WTC11 (cell line): ENCODE measurements at regions not wholly inside any gene's neighbourhood (a gene's known extent, or its start where the extent isn't known, plus 50 kb on each side); places are given as distances from the start of the nearest gene placed in this dataset.

ENCODE experiments used
- ATAC-seq: fragments of 200-7000 bp; cut with Tn5 transposase; 2 replicates; pipeline ENCODE4 v1.10.0; 2021; ENCODE audit warnings: mild to moderate bottlenecking, moderate library complexity
- CTCF ChIA-PET: fragments of 300-600 bp; sonication (Branson Sonifier 250); formaldehyde crosslinking; loops from one replicate; lab custom pipeline; 2021; ENCODE audit warnings: antibody characterized with exemption; lab: Charles Lee
- POLR2A ChIA-PET: fragments of 350-600 bp; sonication (Branson Sonifier 250); formaldehyde crosslinking; loops from one replicate; lab custom pipeline; 2021; ENCODE audit warnings: antibody characterized with exemption; lab: Charles Lee
- DNase-seq: peaks from one replicate; pipeline ENCODE4 v3.0.0; 2021; ENCODE audit warnings: low spot score
- H3K27ac Mint-ChIP-seq: 2 replicates; pipeline ENCODE4 v1.8.0; 2021; ENCODE audit warnings: mixed read lengths
- H3K27me3 Mint-ChIP-seq: 2 replicates; pipeline ENCODE4 v1.8.0; 2021; ENCODE audit warnings: low read depth, mild to moderate bottlenecking, moderate library complexity, mixed read lengths
- H3K36me3 Mint-ChIP-seq: 2 replicates; pipeline ENCODE4 v1.8.0; 2021; ENCODE audit warnings: mixed read lengths
- H3K4me1 Mint-ChIP-seq: 2 replicates; pipeline ENCODE4 v1.8.0; 2022; ENCODE audit warnings: mixed read lengths
- H3K4me3 Mint-ChIP-seq: 2 replicates; pipeline ENCODE4 v1.8.0; 2021; ENCODE audit warnings: mild to moderate bottlenecking, moderate library complexity, mixed read lengths
- H3K9me3 Mint-ChIP-seq: 2 replicates; pipeline ENCODE4 v1.8.0; 2021; ENCODE audit warnings: mixed read lengths
- CBFB ChIP-seq: sonication (generic); formaldehyde crosslinking; IDR thresholded peaks from 2 replicates; pipeline ENCODE4 v1.8.1; 2022; ENCODE audit warnings: mild to moderate bottlenecking, low read depth, missing genetic modification reagents
- GABPB1 ChIP-seq: sonication (generic); formaldehyde crosslinking; IDR thresholded peaks from 2 replicates; pipeline ENCODE4 v1.8.1; 2023; ENCODE audit warnings: mild to moderate bottlenecking, missing genetic modification reagents
- GRHL2 ChIP-seq: fragments of 250-450 bp; sonication (Bioruptor Pico); IDR thresholded peaks from 2 replicates; pipeline ENCODE4 v1.8.0; 2022; ENCODE audit warnings: mild to moderate bottlenecking, moderate library complexity; ENCODE audit not compliant: insufficient replicate concordance, severe bottlenecking
- HMGA2 ChIP-seq: fragments of 250-450 bp; sonication (Bioruptor Pico); IDR thresholded peaks from 2 replicates; pipeline ENCODE4 v1.4.0; 2021; ENCODE audit warnings: mild to moderate bottlenecking, moderate library complexity
- JAZF1 ChIP-seq: fragments of 250-450 bp; sonication (Bioruptor Pico); IDR thresholded peaks from 2 replicates; pipeline ENCODE4 v1.9.0; 2021; ENCODE audit warnings: moderate library complexity, mild to moderate bottlenecking, inconsistent platforms
- JUN ChIP-seq: sonication (generic); formaldehyde crosslinking; IDR thresholded peaks from 2 replicates; pipeline ENCODE4 v1.8.0; 2023; ENCODE audit warnings: mild to moderate bottlenecking, missing genetic modification reagents
- NR3C1 ChIP-seq: sonication (generic); formaldehyde crosslinking; conservative IDR thresholded peaks from 2 replicates; pipeline ENCODE4 v1.8.1; 2023; ENCODE audit warnings: low read depth, mild to moderate bottlenecking, missing genetic modification reagents
- OVOL2 ChIP-seq: fragments of 250-450 bp; sonication (Bioruptor Pico); IDR thresholded peaks from 2 replicates; pipeline ENCODE4 v1.9.0; 2021; ENCODE audit warnings: mild to moderate bottlenecking, borderline replicate concordance
- SOX15 ChIP-seq: fragments of 250-450 bp; sonication (Bioruptor Pico); IDR thresholded peaks from 2 replicates; pipeline ENCODE4 v1.9.0; 2021; ENCODE audit warnings: mild to moderate bottlenecking
- ZNF121 ChIP-seq: sonication (generic); formaldehyde crosslinking; IDR thresholded peaks from 2 replicates; pipeline ENCODE4 v1.8.0; 2023; ENCODE audit warnings: missing genetic modification reagents
- ZNF138 ChIP-seq: sonication (generic); formaldehyde crosslinking; conservative IDR thresholded peaks from 2 replicates; pipeline ENCODE4 v1.8.1; 2022; ENCODE audit warnings: mild to moderate bottlenecking, moderate library complexity, missing genetic modification reagents
- ZNF232 ChIP-seq: sonication (generic); formaldehyde crosslinking; IDR thresholded peaks from 2 replicates; pipeline ENCODE4 v1.8.0; 2022; ENCODE audit warnings: mild to moderate bottlenecking, missing genetic modification reagents
- TF ChIP-seq, protein P1 (sequence below): sonication (generic); formaldehyde crosslinking; IDR thresholded peaks from 2 replicates; pipeline ENCODE4 v1.8.0; 2022; ENCODE audit warnings: missing genetic modification reagents
- TF ChIP-seq, protein P2 (sequence below): sonication (generic); formaldehyde crosslinking; IDR thresholded peaks from 2 replicates; pipeline ENCODE4 v1.8.1; 2022; ENCODE audit warnings: mild to moderate bottlenecking, moderate library complexity, missing genetic modification reagents
- TF ChIP-seq, protein P3 (sequence below): fragments of 250-450 bp; sonication (Bioruptor Pico); IDR thresholded peaks from 2 replicates; pipeline ENCODE4 v1.8.0; 2021; ENCODE audit warnings: mild to moderate bottlenecking
- TF ChIP-seq, protein P4 (sequence below): fragments of 250-450 bp; sonication (Bioruptor Pico); IDR thresholded peaks from 2 replicates; pipeline ENCODE4 v1.9.0; 2021; ENCODE audit warnings: mild to moderate bottlenecking
- TF ChIP-seq, protein P5 (sequence below): fragments of 200-600 bp; IDR thresholded peaks from 2 replicates; pipeline ENCODE4 v1.8.0; 2022; ENCODE audit warnings: antibody characterized with exemption
- TF ChIP-seq, protein P6 (sequence below): sonication (generic); formaldehyde crosslinking; IDR thresholded peaks from 2 replicates; pipeline ENCODE4 v1.8.1; 2022; ENCODE audit warnings: missing genetic modification reagents, borderline replicate concordance
- TF ChIP-seq, protein P7 (sequence below): sonication (generic); formaldehyde crosslinking; IDR thresholded peaks from 2 replicates; pipeline ENCODE4 v1.8.1; 2023; ENCODE audit warnings: mild to moderate bottlenecking, missing genetic modification reagents, moderate library complexity

DNA sequence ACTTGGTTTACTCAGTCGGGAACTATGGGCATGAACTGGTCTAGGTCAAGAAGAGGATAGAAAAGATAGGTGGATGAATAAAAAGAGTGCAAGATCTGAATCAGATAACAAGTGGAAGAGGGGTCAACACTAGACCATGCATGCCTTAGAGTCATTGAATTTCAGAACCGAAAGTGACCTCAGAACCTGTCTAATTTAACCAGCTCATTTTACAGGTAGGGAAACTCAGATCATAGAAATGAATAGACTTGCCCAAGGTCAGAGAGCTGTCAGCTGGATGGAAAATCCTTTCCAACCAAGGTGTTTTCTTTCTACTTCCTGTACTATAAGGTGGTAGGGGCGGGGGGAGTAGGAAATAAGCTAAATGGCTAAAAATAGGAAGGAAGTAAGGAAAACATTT, 121.4 kb upstream of the ADGRF1 start:
- no peak for DNase-seq
- ATAC-seq, result no peak
- POLR2A ChIA-PET, result no interaction called here
- no peaks in the 10 kb centered on the region; the same call in 1 of the 2 replicates for H3K27me3 Mint-ChIP-seq
- CTCF ChIA-PET, result no interaction called here
- TF ChIP-seq, protein P1, sequence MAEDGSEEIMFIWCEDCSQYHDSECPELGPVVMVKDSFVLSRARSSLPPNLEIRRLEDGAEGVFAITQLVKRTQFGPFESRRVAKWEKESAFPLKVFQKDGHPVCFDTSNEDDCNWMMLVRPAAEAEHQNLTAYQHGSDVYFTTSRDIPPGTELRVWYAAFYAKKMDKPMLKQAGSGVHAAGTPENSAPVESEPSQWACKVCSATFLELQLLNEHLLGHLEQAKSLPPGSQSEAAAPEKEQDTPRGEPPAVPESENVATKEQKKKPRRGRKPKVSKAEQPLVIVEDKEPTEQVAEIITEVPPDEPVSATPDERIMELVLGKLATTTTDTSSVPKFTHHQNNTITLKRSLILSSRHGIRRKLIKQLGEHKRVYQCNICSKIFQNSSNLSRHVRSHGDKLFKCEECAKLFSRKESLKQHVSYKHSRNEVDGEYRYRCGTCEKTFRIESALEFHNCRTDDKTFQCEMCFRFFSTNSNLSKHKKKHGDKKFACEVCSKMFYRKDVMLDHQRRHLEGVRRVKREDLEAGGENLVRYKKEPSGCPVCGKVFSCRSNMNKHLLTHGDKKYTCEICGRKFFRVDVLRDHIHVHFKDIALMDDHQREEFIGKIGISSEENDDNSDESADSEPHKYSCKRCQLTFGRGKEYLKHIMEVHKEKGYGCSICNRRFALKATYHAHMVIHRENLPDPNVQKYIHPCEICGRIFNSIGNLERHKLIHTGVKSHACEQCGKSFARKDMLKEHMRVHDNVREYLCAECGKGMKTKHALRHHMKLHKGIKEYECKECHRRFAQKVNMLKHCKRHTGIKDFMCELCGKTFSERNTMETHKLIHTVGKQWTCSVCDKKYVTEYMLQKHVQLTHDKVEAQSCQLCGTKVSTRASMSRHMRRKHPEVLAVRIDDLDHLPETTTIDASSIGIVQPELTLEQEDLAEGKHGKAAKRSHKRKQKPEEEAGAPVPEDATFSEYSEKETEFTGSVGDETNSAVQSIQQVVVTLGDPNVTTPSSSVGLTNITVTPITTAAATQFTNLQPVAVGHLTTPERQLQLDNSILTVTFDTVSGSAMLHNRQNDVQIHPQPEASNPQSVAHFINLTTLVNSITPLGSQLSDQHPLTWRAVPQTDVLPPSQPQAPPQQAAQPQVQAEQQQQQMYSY (CRISPR knock-in tag), result no peak
- no peak for TF ChIP-seq ZNF138 (CRISPR knock-in tag)
- TF ChIP-seq, all 79 proteins: peak for 0
- H3K9me3 Mint-ChIP-seq, result no peaks in the 10 kb centered on the region
- no peak overlapping the region for H3K27ac Mint-ChIP-seq
- no peak overlapping the region for H3K4me3 Mint-ChIP-seq
- no peaks in the 10 kb centered on the region for H3K36me3 Mint-ChIP-seq
- peaks cover 17% of the 10 kb centered on the region for H3K4me1 Mint-ChIP-seq

DNA sequence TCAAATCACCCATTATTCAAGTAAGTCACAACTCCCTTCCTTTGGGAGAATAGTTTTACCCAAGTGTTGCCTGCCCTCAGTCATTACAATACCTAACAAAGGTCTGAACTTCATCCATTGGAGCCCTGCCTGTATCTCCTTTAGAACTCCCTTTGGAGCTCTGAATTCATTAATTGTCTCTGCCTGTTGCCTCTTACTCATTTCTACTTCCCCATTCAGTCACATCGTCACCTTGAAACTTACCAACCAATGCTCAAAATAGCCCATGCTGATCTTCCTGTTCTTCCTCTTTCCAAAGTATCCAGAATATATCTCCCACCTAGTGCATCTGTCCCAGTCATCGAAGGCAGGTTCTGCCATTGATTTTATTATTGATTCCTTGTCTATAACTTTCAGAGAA, 120.7 kb upstream of the ADGRF1 start:
- H3K27ac Mint-ChIP-seq, result no peak overlapping the region
- DNase-seq, result no peak
- no peaks in the 10 kb centered on the region for H3K36me3 Mint-ChIP-seq
- POLR2A ChIA-PET, result no interaction called here
- TF ChIP-seq ZNF232 (no peak), JAZF1 (CRISPR knock-in tag) (no peak), JUN (CRISPR knock-in tag) (no peak), OVOL2 (CRISPR knock-in tag) (no peak), ZNF121 (CRISPR knock-in tag) (no peak), GABPB1 (CRISPR knock-in tag) (no peak), CBFB (CRISPR knock-in tag) (no peak), SOX15 (CRISPR knock-in tag) (no peak), HMGA2 (CRISPR knock-in tag) (no peak), GRHL2 (no peak), NR3C1 (CRISPR knock-in tag) (no peak)
- TF ChIP-seq, protein P2, sequence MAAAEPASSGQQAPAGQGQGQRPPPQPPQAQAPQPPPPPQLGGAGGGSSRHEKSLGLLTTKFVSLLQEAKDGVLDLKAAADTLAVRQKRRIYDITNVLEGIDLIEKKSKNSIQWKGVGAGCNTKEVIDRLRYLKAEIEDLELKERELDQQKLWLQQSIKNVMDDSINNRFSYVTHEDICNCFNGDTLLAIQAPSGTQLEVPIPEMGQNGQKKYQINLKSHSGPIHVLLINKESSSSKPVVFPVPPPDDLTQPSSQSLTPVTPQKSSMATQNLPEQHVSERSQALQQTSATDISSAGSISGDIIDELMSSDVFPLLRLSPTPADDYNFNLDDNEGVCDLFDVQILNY, result no peak
- TF ChIP-seq, protein P3, sequence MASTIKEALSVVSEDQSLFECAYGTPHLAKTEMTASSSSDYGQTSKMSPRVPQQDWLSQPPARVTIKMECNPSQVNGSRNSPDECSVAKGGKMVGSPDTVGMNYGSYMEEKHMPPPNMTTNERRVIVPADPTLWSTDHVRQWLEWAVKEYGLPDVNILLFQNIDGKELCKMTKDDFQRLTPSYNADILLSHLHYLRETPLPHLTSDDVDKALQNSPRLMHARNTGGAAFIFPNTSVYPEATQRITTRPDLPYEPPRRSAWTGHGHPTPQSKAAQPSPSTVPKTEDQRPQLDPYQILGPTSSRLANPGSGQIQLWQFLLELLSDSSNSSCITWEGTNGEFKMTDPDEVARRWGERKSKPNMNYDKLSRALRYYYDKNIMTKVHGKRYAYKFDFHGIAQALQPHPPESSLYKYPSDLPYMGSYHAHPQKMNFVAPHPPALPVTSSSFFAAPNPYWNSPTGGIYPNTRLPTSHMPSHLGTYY (CRISPR knock-in tag), result no peak
- TF ChIP-seq, protein P4, sequence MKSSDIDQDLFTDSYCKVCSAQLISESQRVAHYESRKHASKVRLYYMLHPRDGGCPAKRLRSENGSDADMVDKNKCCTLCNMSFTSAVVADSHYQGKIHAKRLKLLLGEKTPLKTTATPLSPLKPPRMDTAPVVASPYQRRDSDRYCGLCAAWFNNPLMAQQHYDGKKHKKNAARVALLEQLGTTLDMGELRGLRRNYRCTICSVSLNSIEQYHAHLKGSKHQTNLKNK (CRISPR knock-in tag), result no peak
- TF ChIP-seq, protein P5, sequence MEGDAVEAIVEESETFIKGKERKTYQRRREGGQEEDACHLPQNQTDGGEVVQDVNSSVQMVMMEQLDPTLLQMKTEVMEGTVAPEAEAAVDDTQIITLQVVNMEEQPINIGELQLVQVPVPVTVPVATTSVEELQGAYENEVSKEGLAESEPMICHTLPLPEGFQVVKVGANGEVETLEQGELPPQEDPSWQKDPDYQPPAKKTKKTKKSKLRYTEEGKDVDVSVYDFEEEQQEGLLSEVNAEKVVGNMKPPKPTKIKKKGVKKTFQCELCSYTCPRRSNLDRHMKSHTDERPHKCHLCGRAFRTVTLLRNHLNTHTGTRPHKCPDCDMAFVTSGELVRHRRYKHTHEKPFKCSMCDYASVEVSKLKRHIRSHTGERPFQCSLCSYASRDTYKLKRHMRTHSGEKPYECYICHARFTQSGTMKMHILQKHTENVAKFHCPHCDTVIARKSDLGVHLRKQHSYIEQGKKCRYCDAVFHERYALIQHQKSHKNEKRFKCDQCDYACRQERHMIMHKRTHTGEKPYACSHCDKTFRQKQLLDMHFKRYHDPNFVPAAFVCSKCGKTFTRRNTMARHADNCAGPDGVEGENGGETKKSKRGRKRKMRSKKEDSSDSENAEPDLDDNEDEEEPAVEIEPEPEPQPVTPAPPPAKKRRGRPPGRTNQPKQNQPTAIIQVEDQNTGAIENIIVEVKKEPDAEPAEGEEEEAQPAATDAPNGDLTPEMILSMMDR, result no peak
- TF ChIP-seq, protein P6, sequence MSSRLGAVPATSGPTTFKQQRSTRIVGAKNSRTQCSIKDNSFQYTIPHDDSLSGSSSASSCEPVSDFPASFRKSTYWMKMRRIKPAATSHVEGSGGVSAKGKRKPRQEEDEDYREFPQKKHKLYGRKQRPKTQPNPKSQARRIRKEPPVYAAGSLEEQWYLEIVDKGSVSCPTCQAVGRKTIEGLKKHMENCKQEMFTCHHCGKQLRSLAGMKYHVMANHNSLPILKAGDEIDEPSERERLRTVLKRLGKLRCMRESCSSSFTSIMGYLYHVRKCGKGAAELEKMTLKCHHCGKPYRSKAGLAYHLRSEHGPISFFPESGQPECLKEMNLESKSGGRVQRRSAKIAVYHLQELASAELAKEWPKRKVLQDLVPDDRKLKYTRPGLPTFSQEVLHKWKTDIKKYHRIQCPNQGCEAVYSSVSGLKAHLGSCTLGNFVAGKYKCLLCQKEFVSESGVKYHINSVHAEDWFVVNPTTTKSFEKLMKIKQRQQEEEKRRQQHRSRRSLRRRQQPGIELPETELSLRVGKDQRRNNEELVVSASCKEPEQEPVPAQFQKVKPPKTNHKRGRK, result no peak
- TF ChIP-seq, protein P7, sequence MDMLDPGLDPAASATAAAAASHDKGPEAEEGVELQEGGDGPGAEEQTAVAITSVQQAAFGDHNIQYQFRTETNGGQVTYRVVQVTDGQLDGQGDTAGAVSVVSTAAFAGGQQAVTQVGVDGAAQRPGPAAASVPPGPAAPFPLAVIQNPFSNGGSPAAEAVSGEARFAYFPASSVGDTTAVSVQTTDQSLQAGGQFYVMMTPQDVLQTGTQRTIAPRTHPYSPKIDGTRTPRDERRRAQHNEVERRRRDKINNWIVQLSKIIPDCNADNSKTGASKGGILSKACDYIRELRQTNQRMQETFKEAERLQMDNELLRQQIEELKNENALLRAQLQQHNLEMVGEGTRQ, result no peak
- TF ChIP-seq, protein P1 (CRISPR knock-in tag), result no peak
- TF ChIP-seq, all 79 proteins: peak for 0
- ATAC-seq, result no peak
- Mint-ChIP-seq H3K4me3 (no peak overlapping the region), H3K9me3 (no peaks in the 10 kb centered on the region), H3K4me1 (peaks cover 10% of the 10 kb centered on the region), H3K27me3 (no peaks in the 10 kb centered on the region; the same call in 1 of the 2 replicates)
- CTCF ChIA-PET, result no interaction called here
